ENCODE measurements at regions not wholly inside any gene's neighbourhood (a gene's known extent, or its start where the extent isn't known, plus 50 kb on each side); places are given as distances from the start of the nearest gene placed in this dataset.

- TF ChIP-seq CTCF (IDR thresholded peaks at IDR 0.05): no peak
- no peak for TF ChIP-seq POLR2AphosphoS5 (IDR thresholded peaks at IDR 0.05)
Observed at GRCh38 chr10:25786899-25787298, 147.1 kb upstream of the MYO3A start.
